Osteocyte (in vitro differentiated cells): ENCODE measurements at regions not wholly inside any gene's neighbourhood (a gene's known extent, or its start where the extent isn't known, plus 50 kb on each side); places are given as distances from the start of the nearest gene placed in this dataset.

Experiments
- DNase-seq: peaks from one replicate; pipeline ENCODE4 v3.0.0; 2021; ENCODE audit warnings: mixed read lengths; ENCODE audit not compliant: unreplicated experiment; ENCODE audit errors: extremely low spot score
- H3K27ac Mint-ChIP-seq: one replicate; pipeline ENCODE4 v1.8.0; 2021; ENCODE audit warnings: mild to moderate bottlenecking, mixed read lengths; ENCODE audit not compliant: unreplicated experiment
- H3K27me3 Mint-ChIP-seq: one replicate; pipeline ENCODE4 v1.8.0; 2021; ENCODE audit warnings: mixed read lengths; ENCODE audit not compliant: unreplicated experiment
- H3K36me3 Mint-ChIP-seq: one replicate; pipeline ENCODE4 v1.8.0; 2021; ENCODE audit warnings: mixed read lengths; ENCODE audit not compliant: unreplicated experiment
- H3K4me1 Mint-ChIP-seq: one replicate; pipeline ENCODE4 v1.8.0; 2021; ENCODE audit warnings: mixed read lengths; ENCODE audit not compliant: unreplicated experiment
- H3K4me3 Mint-ChIP-seq: one replicate; pipeline ENCODE4 v1.8.0; 2021; ENCODE audit warnings: mild to moderate bottlenecking, moderate library complexity, mixed read lengths; ENCODE audit not compliant: unreplicated experiment
- H3K9me3 Mint-ChIP-seq: one replicate; pipeline ENCODE4 v1.8.0; 2021; ENCODE audit warnings: mixed read lengths; ENCODE audit not compliant: unreplicated experiment
- TF ChIP-seq, protein P1 (sequence below): fragments of 200-600 bp; sonication (generic); IDR thresholded peaks from 2 replicates; pipeline ENCODE4 v1.5.0; 2021; ENCODE audit warnings: antibody characterized with exemption, mild to moderate bottlenecking, moderate library complexity

DNA sequence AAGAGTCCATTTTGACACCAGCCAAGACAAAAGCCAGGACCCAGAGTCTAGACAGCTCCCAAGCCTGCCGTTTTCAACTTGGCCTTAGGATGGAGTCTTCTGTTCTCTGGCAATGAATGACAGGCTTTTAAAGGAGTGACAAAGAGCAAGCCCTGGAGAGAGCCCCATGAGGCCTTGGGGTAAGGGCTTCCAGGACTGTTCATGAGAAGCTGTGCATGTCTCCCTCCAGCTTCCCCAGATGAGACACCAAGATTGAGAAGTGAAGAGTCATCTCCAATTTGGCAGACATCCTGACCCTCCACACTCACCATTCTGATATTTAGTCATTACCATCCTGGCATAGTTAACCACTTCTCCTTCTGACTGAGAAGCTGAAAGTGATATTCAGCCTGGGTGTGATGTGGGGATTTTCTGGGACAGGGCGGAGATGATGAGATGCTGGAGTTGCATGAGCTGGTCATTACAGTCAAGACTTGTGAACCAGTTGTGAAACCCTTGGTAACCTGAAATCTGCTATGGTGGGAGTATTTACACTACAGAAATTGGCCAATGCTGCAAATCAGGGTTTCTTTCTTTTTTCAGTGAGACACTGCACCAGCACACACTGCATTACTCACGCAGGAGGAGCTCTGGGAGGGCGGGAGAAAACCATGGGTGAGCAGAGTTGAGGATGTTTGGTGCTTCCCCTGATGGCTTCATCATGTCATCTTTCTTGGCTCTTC is 77.8 kb downstream of the VCPKMT start:
- Mint-ChIP-seq H3K4me1 (peaks cover 11% of the 10 kb centered on the region), H3K27ac (no peak overlapping the region), H3K9me3 (no peaks in the 10 kb centered on the region), H3K4me3 (no peak overlapping the region), H3K27me3 (no peaks in the 10 kb centered on the region), H3K36me3 (no peaks in the 10 kb centered on the region)
- TF ChIP-seq, protein P1, sequence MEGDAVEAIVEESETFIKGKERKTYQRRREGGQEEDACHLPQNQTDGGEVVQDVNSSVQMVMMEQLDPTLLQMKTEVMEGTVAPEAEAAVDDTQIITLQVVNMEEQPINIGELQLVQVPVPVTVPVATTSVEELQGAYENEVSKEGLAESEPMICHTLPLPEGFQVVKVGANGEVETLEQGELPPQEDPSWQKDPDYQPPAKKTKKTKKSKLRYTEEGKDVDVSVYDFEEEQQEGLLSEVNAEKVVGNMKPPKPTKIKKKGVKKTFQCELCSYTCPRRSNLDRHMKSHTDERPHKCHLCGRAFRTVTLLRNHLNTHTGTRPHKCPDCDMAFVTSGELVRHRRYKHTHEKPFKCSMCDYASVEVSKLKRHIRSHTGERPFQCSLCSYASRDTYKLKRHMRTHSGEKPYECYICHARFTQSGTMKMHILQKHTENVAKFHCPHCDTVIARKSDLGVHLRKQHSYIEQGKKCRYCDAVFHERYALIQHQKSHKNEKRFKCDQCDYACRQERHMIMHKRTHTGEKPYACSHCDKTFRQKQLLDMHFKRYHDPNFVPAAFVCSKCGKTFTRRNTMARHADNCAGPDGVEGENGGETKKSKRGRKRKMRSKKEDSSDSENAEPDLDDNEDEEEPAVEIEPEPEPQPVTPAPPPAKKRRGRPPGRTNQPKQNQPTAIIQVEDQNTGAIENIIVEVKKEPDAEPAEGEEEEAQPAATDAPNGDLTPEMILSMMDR, result no peak
- DNase-seq, result no peak

DNA sequence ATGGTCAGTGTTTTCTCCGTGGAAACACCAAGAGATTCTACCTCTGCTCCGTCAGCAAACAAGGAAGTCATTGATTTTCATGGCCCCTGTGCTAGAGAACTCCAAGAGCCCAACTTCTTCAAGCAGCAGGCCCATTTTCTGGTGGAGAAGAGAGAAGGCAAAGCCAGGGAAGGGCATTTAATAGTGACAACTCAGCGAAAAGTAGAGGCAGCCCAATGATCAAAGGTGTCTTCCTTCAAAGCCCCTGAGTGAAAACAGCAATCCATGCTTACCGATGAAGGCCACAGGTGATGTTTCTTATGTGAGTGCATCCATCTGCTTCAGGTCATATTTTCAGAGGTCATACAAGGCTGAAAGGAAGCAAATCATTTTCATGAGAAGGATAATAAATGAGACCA is 77.3 kb downstream of the VCPKMT start:
- H3K9me3 Mint-ChIP-seq, result no peaks in the 10 kb centered on the region
- H3K27ac Mint-ChIP-seq, result no peak overlapping the region
- no peak overlapping the region for H3K4me3 Mint-ChIP-seq
- DNase-seq, result no peak
- no peaks in the 10 kb centered on the region for H3K36me3 Mint-ChIP-seq
- no peaks in the 10 kb centered on the region for H3K27me3 Mint-ChIP-seq
- H3K4me1 Mint-ChIP-seq, result peaks cover 14% of the 10 kb centered on the region
- TF ChIP-seq, protein P1, result no peak

DNA sequence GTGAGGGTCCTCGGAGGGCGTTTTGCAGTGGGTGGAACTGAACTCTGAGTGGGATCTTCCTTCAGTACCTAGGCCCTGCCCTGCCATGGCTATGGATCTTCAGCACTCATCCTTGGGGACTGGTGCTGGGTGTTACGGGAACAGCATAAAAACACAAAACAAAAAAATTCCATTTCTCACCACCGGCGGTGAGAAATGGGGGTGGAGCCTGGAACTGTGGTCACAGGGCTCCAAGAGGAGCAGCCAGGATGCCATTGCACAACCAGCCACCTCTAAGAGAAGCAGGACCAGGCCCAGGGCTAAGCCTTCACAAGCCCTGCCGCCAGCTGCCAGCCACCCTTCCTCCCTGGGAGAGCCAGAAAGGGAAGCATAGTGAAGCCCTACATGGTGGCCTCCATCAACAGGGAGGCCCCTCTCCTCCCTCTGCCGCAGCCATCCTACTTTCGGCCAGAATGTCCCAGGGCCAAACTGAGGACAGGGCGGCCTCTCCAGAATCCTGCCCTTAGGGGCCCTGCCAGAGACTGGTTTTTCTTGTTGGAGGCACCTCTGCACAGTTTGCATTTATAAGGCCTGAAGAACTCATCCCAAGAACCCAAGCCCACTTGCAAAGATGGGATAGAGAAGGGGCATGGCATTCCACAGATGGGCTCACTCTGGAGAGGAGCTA is 76.5 kb downstream of the VCPKMT start:
- DNase-seq, result no peak
- H3K9me3 Mint-ChIP-seq, result no peaks in the 10 kb centered on the region
- no peaks in the 10 kb centered on the region for H3K36me3 Mint-ChIP-seq
- TF ChIP-seq, protein P1, result no peak
- no peak overlapping the region for H3K27ac Mint-ChIP-seq
- H3K27me3 Mint-ChIP-seq, result no peaks in the 10 kb centered on the region
- H3K4me1 Mint-ChIP-seq, result peaks cover 19% of the 10 kb centered on the region
- no peak overlapping the region for H3K4me3 Mint-ChIP-seq

DNA sequence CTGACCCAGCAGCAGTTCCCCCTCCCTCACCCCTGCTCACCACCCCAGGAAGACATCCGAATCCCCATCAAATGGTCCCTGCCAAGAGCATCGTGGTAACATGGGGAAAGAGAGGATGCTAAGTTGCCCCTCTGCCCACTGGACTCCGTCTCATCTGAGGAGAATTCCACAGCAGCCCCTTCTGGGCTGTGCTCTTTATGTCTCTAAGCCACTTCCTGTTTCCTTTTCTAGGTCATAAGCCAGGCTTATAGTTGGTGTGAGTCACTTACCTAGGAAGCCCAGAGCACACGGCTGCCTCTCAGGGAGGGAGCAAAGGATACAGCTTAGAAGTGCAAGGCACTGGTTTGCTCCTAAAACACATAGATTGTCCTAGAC is 76.0 kb downstream of the VCPKMT start:
- H3K4me1 Mint-ChIP-seq, result peaks cover 22% of the 10 kb centered on the region
- TF ChIP-seq, protein P1, result no peak
- H3K36me3 Mint-ChIP-seq, result no peaks in the 10 kb centered on the region
- H3K4me3 Mint-ChIP-seq, result no peak overlapping the region
- peaks cover 2% of the 10 kb centered on the region for H3K9me3 Mint-ChIP-seq
- peak overlapping the region; percentile 11 for H3K27ac Mint-ChIP-seq
- DNase-seq, result no peak
- no peaks in the 10 kb centered on the region for H3K27me3 Mint-ChIP-seq

DNA sequence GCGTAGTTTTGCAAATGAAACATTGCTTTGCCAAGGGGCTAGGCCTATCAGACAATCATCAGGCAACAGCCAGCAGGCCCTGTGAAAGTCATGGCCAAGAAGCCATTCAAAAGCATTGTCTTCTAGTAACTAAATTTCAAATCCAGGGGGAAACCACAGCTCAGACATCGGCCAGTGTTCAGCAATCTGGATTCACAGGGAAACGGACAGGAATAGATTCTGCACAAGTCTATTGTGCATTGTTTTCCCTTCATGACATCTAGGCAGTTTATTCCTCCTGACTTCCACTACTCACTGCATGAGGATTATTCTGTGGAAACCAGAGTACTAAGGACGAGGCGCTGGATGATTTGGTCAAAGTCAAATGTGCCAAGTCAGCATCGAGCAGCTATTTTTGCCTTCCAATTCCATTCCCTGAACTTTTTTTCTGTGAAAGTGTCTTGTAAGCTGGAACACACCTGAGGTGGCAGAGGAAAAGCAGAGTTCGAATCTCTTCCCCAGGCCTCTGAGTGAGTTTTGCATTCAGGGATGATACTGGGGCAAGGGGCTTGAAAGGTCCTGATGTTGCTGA is 75.4 kb downstream of the VCPKMT start:
- peaks cover 27% of the 10 kb centered on the region for H3K4me1 Mint-ChIP-seq

More for the DNA sequence above, 75.4 kb downstream of the VCPKMT start:
- Mint-ChIP-seq H3K27ac (peak overlapping the region; percentile 11), H3K36me3 (no peaks in the 10 kb centered on the region), H3K9me3 (peaks cover 8% of the 10 kb centered on the region), H3K4me3 (no peak overlapping the region), H3K27me3 (no peaks in the 10 kb centered on the region)
- no peak for DNase-seq
- TF ChIP-seq, protein P1, result no peak
